ENCODE measurements at regions not wholly inside any gene's neighbourhood (a gene's known extent, or its start where the extent isn't known, plus 50 kb on each side); places are given as distances from the start of the nearest gene placed in this dataset.

DNA sequence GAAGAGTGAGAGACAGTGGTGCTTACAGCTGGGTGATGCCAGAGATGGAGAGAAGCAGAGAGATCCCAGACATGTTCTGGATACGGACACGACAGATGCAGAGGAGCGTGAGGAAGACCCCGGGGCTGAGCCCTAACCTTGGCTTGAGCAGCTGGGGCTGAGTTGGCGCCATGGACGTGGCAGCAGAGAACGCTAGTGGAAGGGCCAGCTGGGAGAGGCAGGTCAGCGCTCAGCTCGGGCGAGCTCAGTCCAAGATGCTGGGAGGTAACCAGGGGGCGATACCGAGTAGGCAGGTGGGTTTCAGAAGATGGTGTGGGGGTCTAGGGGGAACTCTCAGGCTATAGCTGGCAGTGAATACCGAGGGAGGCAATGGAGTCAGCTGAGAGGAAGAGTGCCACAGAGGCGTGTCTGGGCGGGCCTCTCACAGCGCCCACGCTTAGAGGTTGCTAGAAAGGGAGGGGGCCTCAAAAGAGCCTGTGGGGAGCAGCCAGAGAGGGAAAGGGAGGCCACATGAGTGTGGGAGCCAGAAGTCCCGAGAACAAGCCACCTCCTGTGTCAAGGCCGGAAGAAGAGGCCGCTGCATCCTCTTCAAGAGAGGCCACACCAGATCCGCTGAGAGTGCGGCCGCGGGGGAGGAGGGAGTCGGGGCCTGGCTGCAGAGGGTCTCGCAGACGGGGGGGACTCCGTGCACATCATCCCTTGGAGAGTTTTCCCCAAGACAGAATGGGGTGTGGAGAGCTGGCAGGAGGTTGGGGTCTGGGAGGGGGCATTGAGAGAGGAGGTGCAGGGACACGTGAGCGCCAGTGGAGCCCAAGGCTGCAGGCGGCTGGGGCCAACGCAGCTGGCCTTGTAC, 57.0 kb upstream of the DIO3 start:
- no peak for DNase-seq (ENCODE audit: low spot score)

- DNase-seq (ENCODE audit: low spot score) = no peak
Observed at GRCh38 chr14:101505236-101505970, 55.9 kb upstream of the DIO3 start.

DNA sequence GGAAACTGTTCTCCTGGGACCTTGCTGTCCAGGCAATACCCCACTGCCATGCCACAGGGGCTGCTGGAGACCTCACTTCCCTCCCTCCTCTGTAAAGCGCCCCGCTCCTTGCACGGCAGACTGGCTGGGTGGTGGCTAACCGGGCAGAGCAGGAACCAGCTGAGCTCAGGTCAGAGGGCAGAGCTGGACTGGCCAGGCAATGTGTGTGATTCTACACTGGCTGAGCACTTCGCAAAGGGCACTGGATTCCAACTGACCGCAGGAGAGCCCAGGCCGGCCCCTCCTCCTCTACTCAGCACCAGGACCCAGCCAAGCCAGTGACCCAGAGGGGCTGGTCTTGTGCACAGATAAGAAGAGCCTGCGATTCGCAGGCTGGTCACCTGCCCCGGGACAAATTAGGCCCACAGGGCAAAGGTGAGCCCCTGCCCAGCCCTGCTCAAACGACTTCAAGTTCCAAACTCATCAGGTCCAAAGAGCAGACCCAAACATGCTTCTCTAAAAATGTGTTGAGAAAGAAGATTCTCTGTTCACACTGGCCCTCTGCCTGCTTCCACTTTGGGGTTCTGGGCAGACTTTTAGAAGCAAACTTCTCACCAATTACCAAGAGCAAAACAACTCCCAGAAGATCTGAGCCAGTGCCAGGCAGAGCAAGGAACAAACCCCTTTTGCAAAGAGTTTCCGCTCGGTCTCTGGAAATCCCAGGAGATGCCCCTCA, 54.9 kb upstream of the DIO3 start:
- DNase-seq (ENCODE audit: low spot score) = no peak

DNA sequence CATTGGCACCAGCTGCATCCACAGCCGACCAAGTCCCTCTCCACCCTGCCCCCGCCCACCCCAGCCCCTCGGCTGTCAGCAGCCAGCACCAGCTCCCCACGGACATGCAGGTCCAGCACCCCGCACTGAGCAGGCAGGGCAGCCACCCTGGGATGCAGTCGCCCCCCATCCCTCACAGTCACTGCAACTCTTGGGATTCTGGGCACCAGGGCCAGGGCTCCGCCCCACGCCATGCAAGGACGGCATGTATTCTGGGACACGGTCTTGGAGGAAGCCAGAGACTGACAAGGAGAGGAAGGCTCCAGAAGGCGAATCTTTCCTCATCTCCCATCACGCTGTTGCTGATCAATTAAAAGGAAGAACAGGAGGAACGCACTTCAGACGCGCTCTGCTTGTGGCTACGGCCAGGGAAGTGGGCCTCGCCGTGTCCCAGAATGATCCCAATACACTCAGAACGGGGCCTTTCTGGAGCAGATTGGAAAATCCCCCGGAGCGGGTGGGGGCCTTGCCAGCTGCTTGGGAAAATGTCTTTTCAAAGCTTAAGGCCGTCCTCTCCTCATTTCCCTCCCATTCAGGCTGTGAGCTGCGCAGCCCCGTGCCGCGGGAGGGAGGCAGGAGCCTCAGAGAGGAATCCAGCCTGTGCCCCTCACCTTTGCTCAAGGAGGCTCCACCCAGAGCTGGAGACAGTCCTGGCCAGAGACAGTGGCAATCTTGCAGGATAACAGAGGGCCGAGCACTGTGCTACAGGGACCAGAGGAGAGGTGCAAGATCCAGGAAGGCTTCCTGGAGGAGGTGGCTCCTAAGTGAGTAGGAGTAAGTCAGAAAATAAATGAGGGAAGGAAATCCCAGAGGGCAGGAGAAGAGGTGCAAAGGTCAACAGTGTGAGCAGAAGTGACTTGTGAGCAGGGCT, 54.1 kb upstream of the DIO3 start:
- DNase-seq (ENCODE audit: low spot score) = no peak

- DNase-seq (ENCODE audit: low spot score) = no peak
Observed at GRCh38 chr14:101507836-101508150, 53.5 kb upstream of the DIO3 start.

DNA sequence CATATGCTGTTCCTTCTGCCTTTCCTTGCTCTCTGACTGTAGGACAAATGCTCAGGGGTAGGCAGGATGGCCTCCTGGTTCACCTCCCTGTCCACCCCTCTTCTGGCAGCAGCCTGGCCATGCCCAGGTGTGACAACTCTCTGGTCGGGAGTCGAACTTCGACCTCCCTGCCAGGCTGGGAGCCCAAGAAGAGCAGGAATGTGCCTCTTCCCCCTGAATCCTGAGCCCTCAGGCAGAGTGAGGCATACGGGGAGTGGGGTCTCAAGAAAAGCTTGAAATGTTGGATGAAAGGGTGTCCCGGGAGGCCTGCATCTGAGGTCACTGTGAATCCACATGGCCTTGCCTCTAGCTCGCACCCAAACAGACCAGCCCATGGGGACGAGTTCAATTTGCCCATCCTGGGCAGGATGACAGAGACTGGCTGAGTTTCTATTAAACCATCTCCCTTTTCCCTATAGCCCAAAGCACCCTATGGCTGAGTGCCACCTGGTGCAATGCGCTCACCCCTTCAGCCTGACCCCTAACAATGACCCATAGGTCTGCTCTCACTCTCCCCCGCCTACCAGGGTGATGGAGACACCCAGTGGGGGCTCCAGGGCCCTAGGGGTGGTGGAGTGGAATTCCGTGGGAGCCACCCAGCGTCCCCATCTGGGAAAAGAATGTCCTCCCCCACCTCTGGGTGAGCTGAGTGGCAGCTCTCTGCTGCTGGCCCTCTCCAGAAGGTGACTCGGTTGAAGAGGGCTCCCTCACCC, 52.9 kb upstream of the DIO3 start:
- no peak for DNase-seq (ENCODE audit: low spot score)

DNA sequence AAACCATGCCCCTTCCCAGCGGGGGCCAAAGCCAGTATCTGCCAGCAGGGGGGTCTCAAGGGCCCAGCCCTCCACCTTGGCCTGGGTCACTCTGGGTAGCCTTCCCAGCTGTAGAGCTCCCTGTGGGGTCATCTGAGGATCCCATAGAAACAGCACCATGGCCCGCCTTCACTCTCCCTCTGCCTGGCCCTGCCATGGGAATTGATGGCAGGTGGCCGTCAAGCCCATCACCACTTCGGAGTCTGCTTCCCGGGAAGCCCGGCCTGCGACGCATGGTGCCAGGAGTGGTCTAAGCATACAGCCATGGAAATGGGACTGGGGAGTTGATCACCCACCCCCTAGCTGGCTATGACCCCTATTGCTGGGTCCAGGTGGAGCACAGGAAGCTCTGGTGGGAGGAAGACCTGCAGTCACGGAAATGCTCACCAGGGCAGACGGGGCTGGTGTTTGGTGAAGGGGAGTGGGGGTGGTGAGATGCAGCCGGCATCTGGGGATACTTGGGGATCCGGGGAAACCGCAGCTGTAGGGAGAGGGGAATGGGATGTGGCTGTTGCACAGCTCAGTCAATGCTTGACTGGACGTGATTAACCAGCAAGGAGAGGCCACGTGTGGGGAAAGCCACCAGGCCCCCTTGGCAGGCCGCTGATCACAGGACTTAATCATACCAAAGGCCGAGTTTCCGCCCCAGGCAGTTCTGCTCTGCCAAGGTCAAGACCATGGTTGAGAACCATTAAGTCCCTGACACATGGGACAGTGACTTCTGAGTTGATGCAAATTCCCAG, 52.2 kb upstream of the DIO3 start:
- DNase-seq (ENCODE audit: low spot score) = no peak

- no peak for DNase-seq (ENCODE audit: low spot score)
Observed at GRCh38 chr14:101509730-101510371, 51.4 kb upstream of the DIO3 start.

GRCh38 chr14:101511199-101511598, 50.1 kb upstream of the DIO3 start:
- no peak for DNase-seq (ENCODE audit: low spot score)

Measured in CD4-positive, alpha-beta T cell treated with Interleukin-15 for 4 hours (primary cell).